H9 (cell line): ENCODE measurements at regions not wholly inside any gene's neighbourhood (a gene's known extent, or its start where the extent isn't known, plus 50 kb on each side); places are given as distances from the start of the nearest gene placed in this dataset.

ENCODE experiments used
- DNase-seq: peaks from one replicate; pipeline ENCODE4 v3.0.0-alpha.2; 2017
- H2AFZ ChIP-seq: one replicate; pipeline ENCODE4 v1.6.1; 2013; ENCODE audit warnings: mild to moderate bottlenecking, low read length, control low read depth, moderate library complexity
- H2AK5ac ChIP-seq: 2 replicates; pipeline ENCODE4 v1.6.1; 2013; ENCODE audit warnings: low read length, control low read depth, mixed read lengths; ENCODE audit not compliant: insufficient read length
- H2BK120ac ChIP-seq: one replicate; pipeline ENCODE4 v1.6.1; 2013; ENCODE audit warnings: low read depth, mild to moderate bottlenecking, low read length, control low read depth, inconsistent platforms; ENCODE audit not compliant: poor library complexity, severe bottlenecking
- H2BK12ac ChIP-seq: 2 replicates; pipeline ENCODE4 v1.6.1; 2013; ENCODE audit warnings: low read length, control low read depth, mixed read lengths, low read depth; ENCODE audit not compliant: insufficient read length
- H2BK15ac ChIP-seq: 2 replicates; pipeline ENCODE4 v1.6.1; 2013; ENCODE audit warnings: low read depth, low read length, control low read depth
- H2BK20ac ChIP-seq: one replicate; pipeline ENCODE4 v1.6.1; 2013; ENCODE audit warnings: low read depth, mild to moderate bottlenecking, low read length, control low read depth, inconsistent platforms; ENCODE audit not compliant: poor library complexity, severe bottlenecking
- H2BK5ac ChIP-seq: 2 replicates; pipeline ENCODE4 v1.6.1; 2013; ENCODE audit warnings: low read length, control low read depth, mixed read lengths; ENCODE audit not compliant: insufficient read length
- H3K14ac ChIP-seq: 2 replicates; pipeline ENCODE4 v1.6.1; 2013; ENCODE audit warnings: low read length, control low read depth; ENCODE audit not compliant: insufficient read depth
- H3K18ac ChIP-seq: 2 replicates; pipeline ENCODE4 v1.6.1; 2013; ENCODE audit warnings: low read depth, mild to moderate bottlenecking, mixed read lengths, low read length, control low read depth; ENCODE audit not compliant: insufficient read length
- H3K23ac ChIP-seq: 2 replicates; pipeline ENCODE4 v1.6.1; 2013; ENCODE audit warnings: low read length, control low read depth, mixed read lengths, low read depth; ENCODE audit not compliant: insufficient read length
- H3K23me2 ChIP-seq: 2 replicates; pipeline ENCODE4 v1.6.1; 2013; ENCODE audit warnings: low read depth, mild to moderate bottlenecking, mixed read lengths, low read length, control low read depth; ENCODE audit not compliant: insufficient read length, poor library complexity, severe bottlenecking
- H3K27ac ChIP-seq: 2 replicates; pipeline ENCODE4 v1.5.1; 2013; ENCODE audit warnings: low read length, control low read depth, mixed read lengths, low read depth; ENCODE audit not compliant: insufficient read length
- H3K27me3 ChIP-seq: 2 replicates; pipeline ENCODE4 v1.6.1; 2013; ENCODE audit warnings: low read length, control low read depth, inconsistent platforms; ENCODE audit not compliant: insufficient read depth
- H3K4ac ChIP-seq: 2 replicates; pipeline ENCODE4 v1.6.1; 2013; ENCODE audit warnings: low read depth, mild to moderate bottlenecking, control low read depth, inconsistent platforms, low read length, moderate library complexity
- H3K4me1 ChIP-seq: 2 replicates; pipeline ENCODE4 v1.6.1; 2013; ENCODE audit warnings: low read length, control low read depth, inconsistent platforms; ENCODE audit not compliant: insufficient read depth
- H3K4me2 ChIP-seq: 2 replicates; pipeline ENCODE4 v1.6.1; 2013; ENCODE audit warnings: low read length, control low read depth, mixed read lengths; ENCODE audit not compliant: insufficient read length, insufficient read depth
- H3K56ac ChIP-seq: 2 replicates; pipeline ENCODE4 v1.6.1; 2013; ENCODE audit warnings: low read depth, mild to moderate bottlenecking, mixed read lengths, low read length, control low read depth; ENCODE audit not compliant: insufficient read length
- H3K79me1 ChIP-seq: 2 replicates; pipeline ENCODE4 v1.6.1; 2013; ENCODE audit warnings: low read depth, mild to moderate bottlenecking, moderate library complexity, low read length, control low read depth, inconsistent platforms; ENCODE audit not compliant: insufficient read depth, poor library complexity, severe bottlenecking
- H3K79me2 ChIP-seq: 2 replicates; pipeline ENCODE4 v1.6.1; 2013; ENCODE audit warnings: low read length, control low read depth, inconsistent platforms; ENCODE audit not compliant: insufficient read depth
- H3K9ac ChIP-seq: 2 replicates; pipeline ENCODE4 v1.6.1; 2013; ENCODE audit warnings: low read length, control low read depth, mixed read lengths; ENCODE audit not compliant: insufficient read length; ENCODE audit errors: extremely low read depth
- H3K9me3 ChIP-seq: one replicate; pipeline ENCODE4 v1.6.1; 2013; ENCODE audit warnings: low read depth, low read length, inconsistent platforms; ENCODE audit not compliant: control insufficient read depth
- H3T11ph ChIP-seq: one replicate; pipeline ENCODE4 v1.6.1; 2013; ENCODE audit warnings: mild to moderate bottlenecking, low read length, control low read depth, inconsistent platforms
- H4K20me1 ChIP-seq: one replicate; pipeline ENCODE4 v1.6.1; 2013; ENCODE audit not compliant: control insufficient read depth, insufficient read length, insufficient read depth
- H4K5ac ChIP-seq: 2 replicates; pipeline ENCODE4 v1.6.1; 2013; ENCODE audit warnings: low read depth, mild to moderate bottlenecking, mixed read lengths, low read length, control low read depth; ENCODE audit not compliant: insufficient read length
- H4K8ac ChIP-seq: replicated peaks from 2 replicates; pipeline ENCODE4 v1.6.1; 2013; ENCODE audit warnings: low read length, control low read depth, mixed read lengths, low read depth; ENCODE audit not compliant: insufficient read length
- H4K91ac ChIP-seq: 2 replicates; pipeline ENCODE4 v1.6.1; 2013; ENCODE audit warnings: low read depth, mild to moderate bottlenecking, moderate library complexity, mixed read lengths, low read length, control low read depth; ENCODE audit not compliant: insufficient read length
- H3K27ac Mint-ChIP-seq, 3 experiments: 2 replicates in 2 of 3; 3 replicates in 1 of 3; pipeline ENCODE4 v1.8.0; 2020 to 2021; ENCODE audit warnings: mixed read lengths in 3 of 3, mild to moderate bottlenecking in 1 of 3, moderate library complexity in 1 of 3
- H3K27me3 Mint-ChIP-seq: 2 replicates; pipeline ENCODE4 v1.8.0; 2021; ENCODE audit warnings: low read depth, mild to moderate bottlenecking, moderate library complexity, mixed read lengths
- H3K36me3 Mint-ChIP-seq, 3 experiments: 2 replicates in 2 of 3; 3 replicates in 1 of 3; pipeline ENCODE4 v1.8.0; 2020 to 2021; ENCODE audit warnings: low read depth in 3 of 3, mixed read lengths in 3 of 3; ENCODE audit not compliant: insufficient read depth in 1 of 3
- H3K4me1 Mint-ChIP-seq, 2 experiments: 2 replicates each; pipeline ENCODE4 v1.8.0; 2020; ENCODE audit warnings: mixed read lengths in 2 of 2
- H3K4me3 Mint-ChIP-seq, 2 experiments: 2 replicates in 1 of 2; 3 replicates in 1 of 2; pipeline ENCODE4 v1.8.0; 2020 to 2021; ENCODE audit warnings: mild to moderate bottlenecking in 2 of 2, mixed read lengths in 2 of 2, moderate library complexity in 1 of 2
- H3K9me3 Mint-ChIP-seq, 2 experiments: 2 replicates in 1 of 2; 3 replicates in 1 of 2; pipeline ENCODE4 v1.8.0; 2020; ENCODE audit warnings: mild to moderate bottlenecking in 2 of 2, mixed read lengths in 2 of 2, moderate library complexity in 1 of 2
- CTCF ChIP-seq: fragments of 200-600 bp; sonication (generic); conservative IDR thresholded peaks from 3 replicates; pipeline ENCODE4 v1.8.0; 2021; ENCODE audit warnings: antibody characterized with exemption, mild to moderate bottlenecking
- WGBS: extraction: QIAGEN DNeasy Blood & Tissue Kit; methylation state at CpG from one replicate; pipeline ENCODE4 v1.1.7; 2013; ENCODE audit warnings: missing lambda C conversion rate, low lambda C conversion rate, mixed read lengths; ENCODE audit not compliant: insufficient read length; ENCODE audit errors: extremely low coverage; 5-methylcytosine and 5-hydroxymethylcytosine counted together

- H3K56ac ChIP-seq, result no peak overlapping the region
- Mint-ChIP-seq H3K9me3 (peaks cover 4 to 7% of the 10 kb centered on the region in 2 experiments; a peak in 2 of 5 replicates), H3K27me3 (no peaks in the 10 kb centered on the region), H3K27ac (no peak overlapping the region; a peak in 1 of 7 replicates), H3K36me3 (peaks cover 0 to 13% (median 0%) of the 10 kb centered on the region in 3 experiments; a peak in 3 of 7 replicates), H3K4me1 (peaks cover 3 to 4% of the 10 kb centered on the region in 2 experiments; a peak in 3 of 4 replicates), H3K4me3 (no peak overlapping the region)
- H3K4me1 ChIP-seq, result no peaks in the 10 kb centered on the region
- no peak overlapping the region for H3K14ac ChIP-seq
- no peak overlapping the region for H4K91ac ChIP-seq
- no peak overlapping the region for H3T11ph ChIP-seq
- no peak overlapping the region for H2BK12ac ChIP-seq
- no peak overlapping the region for H4K5ac ChIP-seq
- H2BK5ac ChIP-seq, result no peak overlapping the region
- no peaks in the 10 kb centered on the region for H4K20me1 ChIP-seq
- no peak overlapping the region for H2BK15ac ChIP-seq
- H3K79me1 ChIP-seq, result no peaks in the 10 kb centered on the region
- H3K23me2 ChIP-seq, result no peaks in the 10 kb centered on the region
- no peak overlapping the region for H4K8ac ChIP-seq
- no peak overlapping the region for H3K18ac ChIP-seq
- no peak overlapping the region for H3K23ac ChIP-seq
- H3K4me2 ChIP-seq, result no peak overlapping the region
- no peak overlapping the region for H2AFZ ChIP-seq
- H3K27ac ChIP-seq, result no peak overlapping the region
- no peak overlapping the region for H3K4ac ChIP-seq
- H2BK120ac ChIP-seq, result no peak overlapping the region
- no CpG with 5 or more reads among the region's 12 CpGs for WGBS
- no peak for DNase-seq
- no peaks in the 10 kb centered on the region for H3K27me3 ChIP-seq
- H2AK5ac ChIP-seq, result no peak overlapping the region
- no peak for TF ChIP-seq CTCF
- H2BK20ac ChIP-seq, result no peak overlapping the region
- H3K9ac ChIP-seq, result no peak overlapping the region
- no peaks in the 10 kb centered on the region for H3K79me2 ChIP-seq
- no peaks in the 10 kb centered on the region for H3K9me3 ChIP-seq
Measured at GRCh38 chr19:32257326-32258073, 87.9 kb upstream of the ZNF507 start.
